ENCODE measurements at regions not wholly inside any gene's neighbourhood (a gene's known extent, or its start where the extent isn't known, plus 50 kb on each side); places are given as distances from the start of the nearest gene placed in this dataset.
"Not testable (repeated sequence)": the region's sequence is repeated elsewhere in the genome, so short reads cannot be mapped to it uniquely, and the experiment has no call there.

DNA sequence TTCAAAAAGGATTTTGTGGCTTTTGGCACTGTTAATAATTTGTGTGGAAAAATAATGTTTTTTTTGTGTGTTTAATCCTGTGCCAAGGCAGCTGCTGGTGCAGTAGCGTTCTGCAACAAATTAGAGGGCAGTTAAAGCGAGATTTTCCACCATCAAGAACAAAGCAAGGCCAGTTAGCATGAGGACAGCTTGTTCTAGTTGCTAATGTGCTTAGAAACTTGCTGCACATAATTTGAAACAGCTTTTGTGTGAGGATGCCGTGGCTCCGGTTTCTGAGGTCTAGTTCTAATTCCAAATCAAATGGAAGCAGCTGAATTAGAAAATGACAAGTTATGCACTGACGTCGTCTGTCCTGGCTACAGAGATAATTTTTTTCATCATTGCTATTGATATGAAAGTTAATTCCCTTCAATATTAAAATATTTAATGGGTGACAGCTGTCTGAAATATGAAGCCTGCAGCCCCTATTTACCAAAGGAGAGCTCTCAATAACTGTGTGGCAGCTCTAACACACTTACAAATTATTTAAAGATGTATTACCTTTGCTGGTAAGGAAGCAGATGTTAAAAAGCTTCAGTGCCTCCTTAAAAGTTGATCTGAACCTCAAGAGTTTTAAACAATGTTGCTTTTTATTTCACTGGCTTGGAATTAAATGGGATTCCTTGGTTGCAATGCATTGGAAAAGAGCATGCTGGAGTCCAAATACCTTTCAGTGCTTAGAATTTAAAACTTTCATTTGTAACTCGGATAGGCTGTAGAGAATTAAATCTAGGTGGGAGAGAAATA, 128.6 kb downstream of the SPATA31D1 start:
- no peak for DNase-seq

DNA sequence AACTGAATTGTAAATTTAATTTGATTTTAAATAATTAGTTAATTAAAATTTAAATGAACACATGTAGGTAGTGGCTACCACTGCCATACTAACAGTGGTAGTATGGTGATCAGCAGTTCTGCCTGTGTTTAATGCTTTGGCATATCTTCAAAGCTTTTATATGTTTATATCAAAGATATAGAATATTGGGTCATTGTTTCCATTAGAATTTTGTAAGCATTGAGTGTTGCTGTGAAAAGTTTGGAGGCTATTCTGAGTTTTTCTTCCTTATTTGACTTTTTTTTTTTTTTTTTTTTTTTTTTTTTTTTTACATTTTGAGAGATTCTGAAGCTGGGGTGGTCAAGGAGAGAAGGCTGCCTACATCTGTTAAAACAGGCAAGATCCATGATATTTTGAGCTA, 134.2 kb downstream of the SPATA31D1 start:
- DNase-seq, result no peak

DNA sequence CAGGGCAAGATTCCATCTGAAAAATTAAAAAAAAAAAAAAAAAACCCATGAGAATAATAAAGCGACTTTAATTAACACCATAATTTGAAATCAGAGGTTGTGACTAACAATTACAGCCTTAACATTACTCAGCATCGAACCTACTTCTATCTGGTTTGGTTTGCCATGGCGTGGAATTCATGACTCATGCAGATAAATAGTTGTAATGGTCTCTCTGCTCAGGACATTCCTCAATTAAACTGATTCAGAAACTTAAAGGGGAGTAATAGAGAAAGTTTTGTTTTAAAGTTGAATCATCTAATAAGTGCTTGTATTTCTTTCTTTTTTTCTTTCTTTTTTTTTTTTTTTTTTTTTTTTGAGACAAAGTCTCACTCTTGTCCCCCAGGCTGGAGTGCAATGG, 135.5 kb downstream of the SPATA31D1 start:
- DNase-seq, result no peak

DNA sequence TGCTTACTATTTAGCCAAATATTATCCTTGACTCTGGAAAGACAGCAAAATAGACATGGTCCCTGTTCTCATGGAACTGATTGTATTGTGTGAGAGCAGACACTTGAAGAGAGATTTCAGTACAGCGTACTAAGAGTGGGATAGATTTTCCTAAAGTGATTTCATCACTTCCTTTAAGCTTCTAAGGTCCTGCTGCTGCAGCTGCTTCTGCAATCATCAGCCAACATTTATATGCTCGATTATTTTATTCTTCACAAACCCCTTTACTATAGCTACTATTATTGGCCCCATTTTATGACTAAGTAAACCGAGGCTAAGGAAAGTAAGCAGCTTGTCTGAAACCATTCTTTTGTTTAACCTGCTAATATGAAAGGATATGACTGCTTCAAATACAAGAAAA, 137.7 kb downstream of the SPATA31D1 start:
- DNase-seq, result no peak

DNA sequence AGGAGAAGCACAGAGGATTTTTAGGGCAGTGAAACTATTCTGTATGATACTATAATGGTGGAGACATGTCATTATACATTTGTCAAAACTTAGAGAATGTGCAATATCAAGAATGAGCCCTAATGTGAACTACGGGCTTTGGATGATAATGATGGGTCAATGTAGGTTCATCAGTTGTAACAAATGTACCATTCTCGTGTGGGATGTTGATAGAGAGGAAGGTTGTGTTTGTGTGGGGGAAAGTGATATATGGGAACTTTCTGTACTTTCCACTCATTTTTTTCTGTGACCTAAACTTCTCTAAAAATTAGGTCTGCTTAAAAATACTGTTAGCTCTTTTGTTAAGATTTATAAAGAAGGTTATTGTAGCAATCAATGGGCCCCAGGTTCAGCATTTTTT, 138.9 kb downstream of the SPATA31D1 start:
- DNase-seq, result no peak

DNA sequence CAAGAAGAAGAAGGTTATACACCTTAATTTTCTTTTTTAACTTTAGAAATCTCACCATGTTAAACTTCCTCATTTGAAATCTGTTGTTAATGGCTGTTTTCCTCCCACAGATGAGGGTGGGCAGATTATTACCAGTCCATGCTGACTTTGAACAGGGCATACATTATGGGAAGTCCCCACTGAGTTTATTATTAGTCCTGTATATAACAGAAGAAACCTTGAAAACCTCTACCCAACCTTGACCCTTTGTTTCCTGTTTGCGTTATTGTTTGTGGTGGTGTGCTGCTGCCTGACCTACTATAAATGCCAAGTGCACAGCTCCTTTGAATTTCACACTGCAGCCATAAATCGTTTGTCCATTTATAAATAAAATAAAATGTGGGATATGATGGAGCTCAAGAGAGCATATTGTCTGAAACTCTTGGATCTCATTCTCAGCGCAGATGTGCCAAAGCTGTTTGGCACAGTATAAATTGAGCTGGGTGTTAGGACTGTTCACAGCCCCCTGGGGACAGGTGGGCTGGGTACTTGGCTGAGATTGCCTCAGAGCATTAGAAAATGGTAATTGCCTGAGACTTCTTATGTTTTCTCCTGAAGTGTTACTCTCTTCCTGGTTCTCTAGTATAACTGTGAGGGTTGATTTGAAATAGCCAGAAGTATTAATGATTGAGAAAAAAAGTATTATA, 139.6 kb downstream of the SPATA31D1 start:
- DNase-seq, result no peak

DNA sequence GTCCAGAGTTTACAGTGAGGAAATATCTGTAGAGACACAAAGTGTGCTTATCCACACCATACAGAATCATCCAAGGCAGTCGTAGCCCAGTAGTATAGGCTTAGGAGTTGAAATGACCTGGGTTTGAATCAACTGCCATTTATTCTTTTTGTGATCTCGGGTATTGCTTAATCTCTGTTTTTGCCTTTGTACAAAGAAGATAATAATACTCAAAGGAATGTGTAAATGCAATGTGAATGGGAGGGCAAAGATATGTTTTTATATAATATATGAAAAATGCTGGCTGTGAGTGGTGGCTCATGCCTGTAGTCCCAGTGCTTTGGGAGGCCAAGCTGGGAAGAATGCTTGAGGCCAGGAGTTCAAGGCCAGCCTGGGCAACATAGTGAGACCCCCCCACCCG, 141.1 kb downstream of the SPATA31D1 start:
- DNase-seq, result no peak

DNA sequence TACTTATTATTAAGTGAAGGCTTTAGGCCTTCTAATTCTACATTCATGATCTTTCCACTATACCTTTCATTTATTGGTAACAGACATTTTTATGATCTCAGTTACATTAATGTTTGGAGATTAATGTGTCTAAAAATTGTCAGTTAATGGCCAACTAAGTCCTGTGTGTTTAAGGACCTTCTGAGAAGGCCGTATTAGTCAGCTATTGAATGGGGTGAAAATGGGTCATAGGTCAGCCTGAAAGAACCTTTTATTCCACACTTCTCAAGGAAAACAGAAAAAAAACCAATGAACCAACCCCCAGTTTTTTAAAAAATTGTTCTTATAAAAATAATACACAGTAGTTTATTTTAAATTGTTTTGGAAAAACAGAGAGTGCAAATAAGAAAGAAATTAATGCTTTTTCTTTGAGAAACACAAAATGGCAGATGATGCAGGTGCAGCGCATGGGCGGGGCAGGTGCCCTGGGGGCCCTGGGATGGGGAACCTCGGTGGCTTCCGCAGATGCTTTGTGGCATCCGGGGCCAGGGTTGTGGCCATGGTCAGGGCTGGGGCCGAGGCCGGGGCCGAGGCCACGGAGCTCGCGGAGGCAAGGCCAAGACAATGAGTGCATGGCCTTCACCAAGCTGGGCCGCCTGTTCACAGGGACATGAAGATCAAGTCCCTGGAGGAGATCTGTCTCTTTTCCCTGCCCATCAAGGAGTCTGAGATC, 141.9 kb downstream of the SPATA31D1 start:
- no peak for DNase-seq

DNA sequence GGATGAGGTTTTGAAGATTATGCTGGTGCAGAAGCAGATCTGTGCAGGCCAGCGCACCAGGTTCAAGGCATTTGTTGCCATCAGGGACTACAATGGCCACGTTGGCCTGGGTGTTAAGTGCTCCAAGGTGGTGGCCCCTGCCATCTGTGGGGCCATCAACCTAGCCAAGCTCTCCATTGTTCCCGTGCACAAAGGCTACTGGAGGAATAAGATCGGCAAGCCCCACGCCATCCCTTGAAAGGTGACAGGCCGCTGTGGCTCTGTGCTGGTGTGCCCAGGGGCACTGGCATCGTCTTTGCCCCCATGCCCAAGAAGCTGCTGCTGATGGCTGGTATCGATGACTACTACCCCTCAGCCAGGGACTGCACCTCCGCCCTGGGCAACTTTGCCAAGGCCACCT, 142.5 kb downstream of the SPATA31D1 start:
- no peak for DNase-seq

DNA sequence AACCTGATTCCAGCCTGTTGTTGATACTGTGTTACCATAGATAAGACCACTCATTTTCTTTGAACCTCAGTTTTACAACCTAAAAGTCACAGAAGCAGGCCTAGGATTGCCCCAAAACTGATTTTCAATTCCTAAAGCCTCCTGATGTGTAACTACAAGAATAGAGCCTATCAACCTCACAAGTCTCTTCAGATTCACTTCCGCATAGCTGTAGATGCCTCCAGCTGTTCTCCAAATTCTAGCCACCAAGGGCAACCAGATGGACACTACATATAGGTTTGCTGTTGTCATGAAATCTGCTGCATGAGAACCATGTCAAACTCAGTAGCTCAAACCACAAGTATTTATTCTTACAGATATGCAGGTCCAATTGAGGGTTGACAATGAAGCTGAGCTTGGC, 143.5 kb downstream of the SPATA31D1 start:
- DNase-seq, result no peak

DNA sequence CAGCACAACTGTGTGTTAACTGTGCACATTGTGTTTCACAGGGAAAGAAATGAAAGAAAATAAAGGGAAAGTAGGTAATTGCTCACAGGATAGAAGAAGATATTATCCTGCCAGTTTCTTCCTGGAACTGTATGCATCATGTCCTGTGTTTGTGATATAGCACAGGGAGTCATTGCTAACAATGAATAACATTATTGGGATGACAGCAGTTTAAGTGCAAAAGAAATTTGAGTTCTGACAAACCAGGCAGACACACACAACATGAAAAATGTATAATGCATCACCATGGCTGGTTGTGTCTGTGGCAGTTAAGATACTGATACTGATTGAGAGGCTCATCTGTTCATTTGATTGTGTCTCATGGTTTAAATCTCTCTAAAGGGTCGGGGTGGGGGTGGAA, 145.4 kb downstream of the SPATA31D1 start:
- no peak for DNase-seq

DNA sequence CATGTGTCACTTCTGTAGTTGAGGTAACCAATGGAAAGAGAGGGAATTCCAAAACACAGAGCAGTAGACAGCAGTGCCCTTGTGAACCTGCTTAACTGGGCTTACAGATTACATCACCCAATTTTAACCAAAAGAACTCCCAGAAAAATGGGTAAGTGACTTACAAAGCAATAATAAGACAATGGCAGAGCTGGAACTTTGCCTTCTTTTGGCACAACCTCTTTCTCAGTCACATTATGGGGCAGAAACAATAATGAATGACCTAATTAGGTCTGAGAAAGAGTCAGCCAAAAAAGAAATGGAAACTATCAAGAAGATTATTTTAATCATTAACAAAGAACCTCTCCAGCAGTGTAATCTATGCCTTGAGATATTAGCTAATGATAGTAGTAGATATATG, 146.5 kb downstream of the SPATA31D1 start:
- no peak for DNase-seq

DNA sequence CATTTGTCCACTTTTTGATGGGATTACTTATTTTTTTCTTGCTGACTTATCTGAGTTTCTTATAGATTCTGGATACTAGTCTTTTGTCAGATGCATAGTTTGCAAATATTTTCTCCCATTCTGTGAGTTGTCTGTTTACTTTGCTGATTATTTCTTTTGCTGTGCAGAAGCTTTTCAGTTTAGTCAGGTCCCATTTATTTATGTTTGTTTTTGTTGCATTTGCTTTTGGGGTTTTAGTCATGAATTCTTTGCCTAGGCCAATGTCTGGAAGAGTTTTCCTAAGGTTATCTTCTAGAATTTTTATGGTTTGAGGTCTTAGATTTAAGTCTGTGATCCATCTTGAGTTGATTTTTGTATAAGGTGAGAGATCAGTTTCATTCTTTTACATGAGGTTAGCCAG, 149.5 kb downstream of the SPATA31D1 start:
- not testable (repeated sequence) for DNase-seq

DNA sequence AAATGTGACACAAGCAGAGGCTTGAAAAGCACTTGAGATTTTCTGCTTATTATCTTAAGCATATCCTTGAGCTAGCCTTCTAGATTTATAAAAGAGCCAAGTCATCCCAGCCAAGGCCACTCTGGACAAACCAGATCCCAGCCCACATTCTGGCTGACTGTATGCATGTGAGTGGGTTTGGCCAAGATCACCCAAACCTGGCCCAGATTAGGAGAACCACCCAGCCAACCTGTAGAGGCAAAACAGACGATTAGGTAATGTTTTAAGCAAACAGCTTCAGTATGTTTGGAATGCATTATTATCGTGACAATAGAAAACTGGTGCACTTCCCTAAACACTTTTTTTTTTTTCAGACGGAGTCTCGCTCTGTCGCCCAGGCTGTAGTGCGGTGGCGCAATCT, 151.9 kb downstream of the SPATA31D1 start:
- DNase-seq, result no peak

DNA sequence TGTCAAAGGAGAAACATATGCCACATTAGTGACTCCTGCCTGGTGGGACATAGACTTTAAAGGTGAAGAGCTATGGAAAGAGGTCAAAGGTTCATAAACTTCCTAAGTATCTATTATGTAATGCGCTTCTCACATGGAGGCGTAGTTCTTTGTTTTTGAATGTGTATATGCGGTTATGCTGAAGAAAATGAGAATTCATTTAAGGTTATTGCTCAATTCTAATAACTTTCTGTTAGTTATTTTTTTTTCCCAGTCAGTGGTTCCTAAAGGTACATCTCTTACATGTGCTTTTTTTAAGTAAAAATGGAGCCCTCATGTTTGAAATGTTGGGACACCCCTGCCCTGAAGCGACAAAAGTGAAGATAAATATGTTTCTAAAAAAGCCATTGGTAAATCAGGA, 156.2 kb downstream of the SPATA31D1 start:
- no peak for DNase-seq

DNA sequence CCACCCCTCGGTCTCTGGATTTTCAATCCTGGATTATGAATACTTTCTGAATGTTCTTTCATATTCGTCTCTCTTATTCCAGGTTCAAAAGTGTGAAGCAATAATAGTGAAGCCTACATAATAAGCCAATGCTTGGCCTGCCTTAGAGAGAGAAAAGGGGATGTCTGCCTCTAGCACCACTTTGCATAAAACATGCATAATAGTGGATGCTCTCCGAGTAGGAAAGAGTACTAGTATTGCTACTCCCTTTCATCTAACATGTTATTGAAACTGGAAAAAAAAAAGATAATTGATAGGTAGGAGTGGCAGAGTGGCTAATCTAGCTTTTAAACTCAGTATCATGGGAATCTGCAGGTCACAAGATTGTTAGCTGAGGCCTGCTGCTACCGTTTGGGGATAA, 158.1 kb downstream of the SPATA31D1 start:
- DNase-seq, result no peak

DNA sequence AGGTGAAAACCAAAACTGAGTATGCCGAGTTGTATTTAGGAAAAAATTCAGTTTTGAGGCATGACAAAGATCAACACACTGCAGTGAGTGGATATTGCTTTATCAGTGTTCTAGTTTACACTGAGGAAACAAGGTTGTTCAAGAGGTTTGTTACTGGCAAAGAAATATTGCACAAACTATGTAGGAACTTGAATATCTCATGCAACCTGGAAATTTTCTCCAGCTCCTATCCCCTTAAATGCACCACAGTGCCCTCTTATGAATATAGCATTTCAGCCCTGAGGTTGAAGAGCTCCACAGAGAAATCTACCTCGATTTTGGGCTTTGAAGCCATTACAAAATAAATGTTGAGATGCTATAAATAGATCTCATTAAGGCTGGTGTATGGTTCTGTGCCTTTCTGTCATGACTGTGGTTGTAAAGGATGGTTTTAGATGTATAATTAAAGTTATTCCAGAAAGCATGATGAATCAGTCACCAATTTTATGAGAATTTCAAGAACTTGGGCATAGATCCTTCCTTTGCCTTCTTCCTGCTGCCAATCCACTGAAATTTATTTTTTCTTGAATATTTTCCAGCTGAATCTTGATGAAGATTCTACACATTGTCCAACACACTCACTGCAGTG, 159.3 kb downstream of the SPATA31D1 start:
- no peak for DNase-seq

DNA sequence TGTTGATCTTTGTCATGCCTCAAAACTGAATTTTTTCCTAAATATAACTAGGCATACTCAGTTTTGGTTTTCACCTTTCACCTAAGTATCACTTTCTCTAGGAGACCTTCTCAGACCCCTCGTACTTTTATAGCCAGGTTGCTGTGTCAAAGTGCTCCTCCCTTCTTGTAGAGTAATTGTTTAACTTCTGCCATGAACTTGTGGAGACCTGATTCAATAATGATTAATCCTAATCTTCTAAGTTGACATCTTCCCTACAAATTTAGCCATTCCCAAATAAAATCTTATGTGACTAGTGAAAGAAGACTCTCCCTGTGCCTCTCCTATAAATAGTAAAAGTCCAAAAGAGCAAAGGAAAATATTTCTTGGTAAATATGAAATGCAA, 159.8 kb downstream of the SPATA31D1 start:
- no peak for DNase-seq

DNA sequence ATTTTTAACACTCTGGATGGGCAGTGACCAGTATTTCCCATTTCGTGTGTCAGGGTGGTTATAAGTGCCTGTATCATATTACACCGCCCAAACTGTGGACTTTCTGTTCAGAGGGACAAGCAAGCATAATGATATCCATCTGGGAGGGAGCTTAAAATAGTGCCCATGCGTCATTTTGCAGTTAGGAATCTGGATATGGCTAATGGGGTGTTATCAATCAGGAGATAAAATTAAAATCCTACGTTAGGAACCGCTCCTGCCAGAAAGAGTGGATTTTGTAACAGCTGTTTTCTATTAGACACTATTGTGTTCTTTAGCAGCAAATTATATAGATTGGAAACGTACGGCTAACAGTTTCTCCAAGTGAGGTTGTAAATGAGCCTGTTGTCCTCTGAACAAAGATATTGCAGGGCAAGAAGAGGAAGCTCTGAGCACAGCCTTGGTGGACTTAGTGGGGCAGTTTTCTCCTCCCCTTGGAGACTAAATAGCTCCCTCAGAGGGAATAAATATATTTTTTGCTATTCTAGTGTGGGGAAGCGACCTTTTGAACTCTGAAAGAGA, 160.4 kb downstream of the SPATA31D1 start:
- no peak for DNase-seq

DNA sequence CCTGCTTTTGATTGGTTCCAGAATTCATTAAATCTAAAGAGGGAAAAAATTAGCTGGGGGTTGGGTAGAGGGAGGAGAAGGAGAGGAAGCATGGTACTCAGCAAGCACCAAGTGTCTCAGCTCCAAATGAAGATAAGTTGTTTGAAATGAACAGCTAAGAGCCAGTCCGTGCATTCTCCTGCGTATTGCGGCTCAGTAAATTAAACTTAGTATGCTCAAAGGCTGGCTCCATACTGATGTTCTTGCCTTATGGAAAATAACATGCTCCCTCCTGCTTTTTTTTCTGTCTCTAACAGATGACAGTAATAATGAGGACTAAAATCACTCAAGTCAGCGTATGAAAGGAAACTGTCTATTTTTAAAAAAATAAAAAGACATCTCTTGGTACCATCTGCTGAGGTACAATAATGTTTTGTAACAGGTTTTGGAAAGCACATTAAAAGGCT, 161.0 kb downstream of the SPATA31D1 start:
- no peak for DNase-seq

DNA sequence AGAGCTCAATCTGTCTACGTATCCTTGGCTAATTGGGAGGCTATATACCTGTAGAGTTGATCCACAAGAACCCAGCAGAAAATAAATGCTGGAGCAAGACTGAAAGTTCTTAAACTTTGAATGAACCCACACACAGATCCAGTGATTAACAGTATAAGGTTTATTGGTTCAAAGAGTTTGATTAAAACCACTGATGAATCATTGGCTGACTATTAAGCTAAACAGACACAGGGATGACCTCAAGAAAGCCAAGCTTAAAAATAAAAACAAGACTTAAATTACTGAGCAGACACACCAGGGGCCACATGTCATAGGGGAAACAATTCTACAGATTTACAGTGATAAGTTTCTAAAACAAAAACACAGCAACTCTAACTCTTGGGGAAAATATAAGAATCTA, 163.6 kb downstream of the SPATA31D1 start:
- DNase-seq, result no peak

DNA sequence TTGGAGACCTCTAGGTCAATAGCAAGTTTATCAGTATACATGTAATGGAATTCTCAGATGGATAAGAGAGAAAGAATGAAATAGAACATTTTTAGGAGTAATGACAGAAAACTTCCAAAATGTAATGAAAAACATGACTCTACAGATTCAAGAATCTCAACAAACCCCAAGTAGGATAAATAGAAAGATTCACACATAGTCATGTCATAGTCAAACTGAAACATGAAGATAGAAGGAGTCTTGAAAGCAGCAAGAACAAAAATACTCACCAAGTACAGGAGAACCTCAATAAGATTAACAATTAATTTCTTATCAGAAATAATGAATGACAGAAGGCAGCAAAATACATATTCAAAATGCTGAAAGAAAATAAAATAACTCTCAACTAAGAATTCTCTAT, 164.5 kb downstream of the SPATA31D1 start:
- DNase-seq, result no peak

DNA sequence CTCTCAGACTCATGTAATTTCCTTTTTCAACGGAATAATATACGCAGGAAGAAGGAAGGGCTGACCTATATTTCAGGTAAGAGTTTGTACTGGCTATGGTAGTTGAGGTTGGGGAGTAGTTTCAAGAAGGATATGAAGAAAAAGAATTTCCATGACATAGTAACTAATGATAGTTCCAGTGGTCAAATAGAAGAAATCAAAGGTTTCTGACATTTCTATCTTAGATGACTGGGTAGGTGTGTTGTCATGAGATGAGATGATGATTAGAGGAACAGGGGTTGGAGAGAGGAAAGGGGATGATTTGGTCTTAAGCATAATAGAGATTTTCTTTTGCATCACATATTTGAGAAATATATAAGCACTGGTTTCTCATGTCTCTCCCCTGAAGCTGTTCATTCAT, 166.0 kb downstream of the SPATA31D1 start:
- DNase-seq, result no peak
